NCI-H226 (cell line): ENCODE measurements at regions not wholly inside any gene's neighbourhood (a gene's known extent, or its start where the extent isn't known, plus 50 kb on each side); places are given as distances from the start of the nearest gene placed in this dataset.
"Not testable (repeated sequence)": the region's sequence is repeated elsewhere in the genome, so short reads cannot be mapped to it uniquely, and the experiment has no call there.

Experiments used
- DNase-seq: peaks from one replicate; pipeline ENCODE4 v3.0.0-alpha.2; 2015

DNA sequence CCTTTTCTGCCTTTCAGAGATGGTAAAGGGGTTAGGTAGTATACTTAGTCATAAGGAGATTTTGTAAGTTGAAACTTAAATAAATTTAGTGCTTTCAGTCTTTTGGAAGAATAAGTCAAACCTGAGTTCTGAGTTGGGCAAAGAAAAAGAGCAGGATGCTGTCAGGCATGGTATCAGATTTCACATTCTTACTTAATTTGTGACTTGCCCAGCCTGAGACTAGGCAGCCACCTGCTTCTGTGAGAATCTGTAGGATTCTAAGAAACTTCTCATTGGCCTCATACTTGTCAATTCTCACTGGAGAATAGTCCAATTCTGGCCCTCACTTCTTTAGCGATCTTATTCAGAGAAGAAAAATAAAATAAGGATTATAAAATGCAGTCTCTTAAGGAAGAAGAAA lies 577.5 kb downstream of the DIPK2A start:
- DNase-seq, result no peak

DNA sequence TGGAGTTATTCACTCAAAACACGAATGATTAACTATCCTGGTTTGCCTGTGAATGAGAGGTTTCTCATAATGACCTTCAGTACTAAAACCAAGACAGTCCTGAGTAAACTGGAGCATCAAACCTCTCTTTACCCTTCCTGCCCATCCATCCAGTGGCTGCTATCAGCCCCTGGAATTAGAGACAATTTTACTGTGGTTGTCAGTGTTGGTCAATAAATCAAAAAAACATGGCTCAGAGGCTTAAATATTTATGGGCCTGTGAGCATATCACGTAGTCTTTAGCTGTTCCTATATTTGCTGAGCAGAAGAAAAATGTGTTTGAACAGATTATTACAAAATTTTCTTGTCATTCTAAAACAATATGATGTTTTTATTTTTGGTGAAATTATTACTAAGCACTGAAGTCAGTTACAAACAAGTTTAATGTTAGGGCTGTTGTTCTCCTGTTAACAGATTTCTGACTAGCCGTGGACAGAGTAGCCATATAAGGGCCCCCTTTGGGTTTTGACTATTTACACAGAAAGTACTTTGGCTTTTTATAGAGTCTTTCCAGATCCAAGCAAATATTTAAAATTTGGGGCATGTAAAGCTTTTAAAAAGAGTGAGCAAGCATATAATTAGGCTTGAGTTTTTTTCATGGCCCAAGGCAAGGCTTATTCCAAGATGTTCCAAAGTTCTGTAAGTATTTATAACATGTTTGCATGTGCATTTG lies 580.9 kb downstream of the DIPK2A start:
- DNase-seq, result no peak

DNA sequence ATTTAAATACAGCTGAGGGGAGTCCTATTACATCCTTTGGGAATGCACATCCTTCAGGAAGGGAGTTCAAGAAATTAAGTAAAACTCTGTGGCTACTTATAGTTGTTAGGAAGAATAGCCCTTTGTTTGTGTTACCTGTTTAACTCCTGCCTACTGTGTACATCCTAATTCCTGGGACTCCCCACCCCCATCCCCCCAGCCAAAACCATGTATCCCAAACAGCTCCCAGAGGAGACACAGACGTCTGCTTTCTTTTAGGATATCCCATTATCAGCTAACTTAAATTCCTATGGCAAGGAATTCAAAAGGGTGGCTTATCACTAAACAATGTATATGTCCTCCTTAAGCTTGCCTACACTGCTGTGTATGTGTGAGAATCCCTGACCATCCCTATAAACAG lies 581.7 kb downstream of the DIPK2A start:
- no peak for DNase-seq

DNA sequence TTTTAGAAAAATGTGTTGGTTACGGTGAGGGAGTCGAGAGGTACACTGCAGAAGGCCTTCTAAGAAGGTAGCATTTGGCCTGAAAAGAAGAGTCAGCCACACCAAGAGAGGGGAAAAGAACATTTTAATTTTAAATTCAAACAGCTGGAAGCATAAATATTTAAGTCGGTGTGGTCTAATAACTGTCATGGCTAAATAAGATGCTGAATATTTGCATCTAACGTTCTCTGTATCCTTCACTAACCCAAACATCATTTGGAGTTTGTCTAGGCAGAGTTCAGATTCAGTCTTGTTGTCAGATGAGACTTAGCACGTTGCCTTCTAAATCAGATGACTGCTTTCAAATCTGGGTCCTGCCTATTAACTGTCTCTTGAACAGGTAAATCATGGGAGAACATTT lies 583.3 kb downstream of the DIPK2A start:
- DNase-seq, result no peak

DNA sequence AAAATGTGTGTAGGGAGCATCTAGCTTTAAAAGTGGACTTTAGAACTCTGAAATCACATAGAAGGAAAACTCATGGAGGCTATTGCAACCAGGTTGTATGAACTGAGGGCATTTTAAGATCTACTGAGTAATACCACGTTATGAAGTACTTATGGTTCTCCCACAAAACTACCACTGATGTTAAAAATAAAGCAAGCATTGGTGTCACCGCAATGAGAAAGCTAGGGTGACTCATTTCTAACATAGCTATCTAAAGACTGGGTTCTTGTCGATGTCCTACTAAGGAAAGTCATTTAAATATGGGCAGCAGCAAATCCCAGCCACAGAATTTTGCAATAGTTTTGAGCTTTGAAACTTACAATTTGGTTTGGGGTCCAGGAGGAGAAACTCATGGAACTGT lies 584.8 kb downstream of the DIPK2A start:
- no peak for DNase-seq

DNA sequence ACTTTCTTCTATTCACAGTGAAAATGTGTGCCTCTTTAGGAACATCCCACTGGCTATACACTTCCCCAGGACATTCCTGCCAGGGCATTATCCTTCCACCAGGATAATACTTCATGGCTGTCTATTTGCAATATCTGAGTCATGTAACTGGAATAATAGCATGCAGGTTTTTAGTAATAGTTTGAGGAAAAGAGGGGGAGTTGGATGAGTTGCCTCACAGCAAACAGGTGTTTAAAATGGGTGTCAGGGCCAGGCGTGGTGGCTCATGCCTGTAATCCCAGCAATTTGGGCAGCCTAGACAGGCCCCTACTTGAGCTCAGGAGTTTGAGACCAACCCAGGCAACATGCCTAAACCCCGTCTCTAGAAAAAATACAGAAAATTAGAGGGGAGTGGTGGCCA lies 585.9 kb downstream of the DIPK2A start:
- DNase-seq, result peak; percentile 51

DNA sequence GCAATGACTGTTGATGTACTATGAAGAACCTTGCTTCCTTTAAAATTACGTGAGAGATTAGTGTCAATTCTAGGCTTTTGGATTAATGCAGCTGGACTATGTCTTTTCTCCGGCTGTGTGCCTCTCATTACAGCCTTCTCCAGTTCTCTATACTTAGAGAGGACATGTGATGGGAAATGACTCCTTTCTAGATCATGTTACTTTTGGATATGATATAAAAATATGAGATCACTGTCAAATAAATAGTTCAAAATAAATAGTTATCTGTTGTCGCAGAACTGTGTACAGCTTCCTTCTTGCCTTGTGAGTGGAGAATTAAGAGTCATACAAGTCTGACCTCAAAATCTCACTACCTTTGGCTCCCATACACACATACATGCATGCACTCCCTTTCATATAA lies 592.4 kb downstream of the DIPK2A start:
- no peak for DNase-seq

DNA sequence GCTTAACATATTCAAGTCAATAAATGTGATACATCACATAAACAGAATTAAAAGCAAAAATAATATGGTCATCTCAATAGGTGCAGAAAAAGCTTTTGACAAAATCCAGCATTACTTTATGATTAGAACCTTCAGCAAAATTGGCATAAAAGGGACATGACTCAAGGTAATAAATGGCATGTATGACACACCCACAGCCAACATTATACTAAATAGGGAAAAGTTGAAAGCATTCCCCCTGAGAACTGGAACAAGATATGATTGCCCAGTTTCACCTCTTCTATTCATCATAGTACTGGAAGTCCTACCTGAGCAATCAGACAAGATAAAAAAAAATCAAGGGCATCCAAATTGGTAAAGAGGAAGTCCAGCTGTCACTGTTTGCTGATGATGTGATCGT lies 594.7 kb downstream of the DIPK2A start:
- DNase-seq, result no peak

DNA sequence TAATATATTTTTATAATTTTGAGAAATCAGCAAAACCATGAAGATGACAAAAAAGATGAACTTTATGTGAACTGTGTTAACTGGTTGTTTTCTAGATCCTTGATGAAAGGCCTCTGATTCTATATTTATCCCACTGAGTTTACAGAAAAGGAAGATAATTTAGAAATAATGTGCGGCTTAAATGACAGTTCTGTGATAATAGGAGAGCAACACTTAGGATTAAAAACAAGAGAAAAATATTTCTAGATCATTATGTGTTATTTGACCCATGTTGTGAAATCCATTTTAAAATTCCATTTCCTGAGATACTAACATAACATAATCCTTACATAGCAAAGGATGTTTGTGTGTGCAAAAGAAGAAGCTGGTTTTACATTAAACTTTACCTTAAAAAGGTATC lies 598.0 kb downstream of the DIPK2A start:
- no peak for DNase-seq

DNA sequence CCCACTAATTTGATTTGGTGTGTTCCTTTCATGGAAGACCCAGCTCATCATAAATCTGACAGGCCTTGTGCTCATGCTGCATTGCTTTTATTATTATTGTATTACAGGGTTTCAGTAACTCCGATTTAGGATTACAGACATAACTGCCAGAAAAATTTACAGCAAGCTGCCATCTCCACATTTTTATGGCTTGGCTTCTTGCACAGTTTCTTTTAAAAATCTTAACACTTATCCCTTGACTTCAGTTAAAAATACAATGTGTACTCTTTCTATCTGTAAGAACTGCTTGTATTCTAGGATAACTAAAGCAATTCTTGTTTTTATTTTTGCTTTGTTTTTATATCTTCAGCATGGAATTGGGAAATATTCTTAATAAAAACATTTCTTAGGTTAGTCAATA lies 612.2 kb downstream of the DIPK2A start:
- no peak for DNase-seq

DNA sequence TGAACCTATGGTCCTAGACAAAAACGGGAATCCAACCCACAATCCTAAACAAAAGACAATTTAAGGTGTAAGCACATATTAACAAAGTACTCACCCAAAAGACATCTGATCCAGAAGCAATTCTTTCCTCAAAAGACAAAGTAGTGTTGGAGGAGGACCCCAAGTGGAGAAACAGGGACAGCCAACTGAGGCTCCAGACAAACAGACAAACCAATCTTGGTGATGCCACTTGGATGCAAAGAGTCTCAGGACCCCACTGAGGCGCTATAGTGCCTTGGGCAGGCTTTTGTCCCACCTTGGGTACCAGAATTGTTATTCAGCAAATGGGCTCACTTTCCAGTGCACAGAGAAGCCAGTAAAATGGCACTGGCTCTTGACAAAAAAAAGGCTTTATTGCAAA lies 613.8 kb downstream of the DIPK2A start:
- no peak for DNase-seq

DNA sequence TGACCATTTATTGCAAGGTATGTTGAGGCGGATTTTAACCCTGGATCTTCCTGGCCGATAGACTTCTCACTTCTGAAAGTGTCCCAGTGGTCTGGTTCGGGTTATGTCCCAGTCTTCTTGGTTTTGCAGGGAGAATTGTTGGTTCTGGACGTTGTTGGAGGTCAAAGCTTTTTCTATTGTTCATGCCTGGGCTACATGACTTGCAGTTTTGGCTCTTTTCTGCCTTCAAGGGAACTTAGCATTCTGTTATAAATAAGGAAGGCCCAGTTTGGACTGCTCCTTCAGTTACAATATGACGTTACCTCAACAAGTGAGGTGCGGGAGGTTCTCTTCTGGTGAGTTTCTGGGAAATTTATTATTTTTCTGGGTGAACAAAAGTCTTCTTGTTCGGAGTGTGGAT lies 614.3 kb downstream of the DIPK2A start:
- no peak for DNase-seq

DNA sequence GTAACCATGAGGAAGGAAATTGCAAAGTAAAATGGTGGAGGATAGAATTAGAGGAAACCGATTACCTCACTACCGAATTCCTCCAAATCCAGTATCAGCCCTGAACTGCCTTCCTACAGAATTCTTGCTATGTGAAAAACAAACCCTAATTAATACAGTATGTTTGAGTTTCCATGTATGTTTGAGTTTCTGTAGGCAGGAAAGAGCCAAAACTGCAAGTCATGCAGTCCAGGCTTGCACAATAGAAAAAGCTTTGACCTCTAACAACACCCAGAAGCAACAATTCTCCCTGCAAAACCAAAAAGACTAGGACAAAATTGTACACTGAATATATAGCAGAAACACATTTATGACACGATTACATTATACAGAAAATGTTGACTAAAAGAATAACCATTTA lies 614.8 kb downstream of the DIPK2A start:
- no peak for DNase-seq

DNA sequence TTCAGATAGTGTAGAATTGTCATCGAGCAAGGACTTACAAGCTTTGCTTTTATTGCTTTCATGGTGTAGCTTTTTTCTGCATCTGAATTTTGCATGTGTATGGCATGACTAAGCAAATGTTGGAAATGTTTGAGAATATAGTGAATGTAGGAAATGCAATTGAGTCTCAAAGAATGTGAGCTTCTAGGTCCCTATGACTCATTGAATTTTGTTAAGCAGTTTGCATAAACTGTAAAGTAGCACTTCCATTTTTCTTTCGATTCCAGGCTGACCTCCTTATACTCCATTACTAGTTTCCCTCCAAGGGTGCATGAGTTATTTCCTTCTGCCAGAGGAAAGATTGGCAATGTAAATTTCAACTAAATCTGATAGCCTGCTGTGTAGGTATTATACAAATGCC lies 619.2 kb downstream of the DIPK2A start:
- peak; percentile 82 for DNase-seq

DNA sequence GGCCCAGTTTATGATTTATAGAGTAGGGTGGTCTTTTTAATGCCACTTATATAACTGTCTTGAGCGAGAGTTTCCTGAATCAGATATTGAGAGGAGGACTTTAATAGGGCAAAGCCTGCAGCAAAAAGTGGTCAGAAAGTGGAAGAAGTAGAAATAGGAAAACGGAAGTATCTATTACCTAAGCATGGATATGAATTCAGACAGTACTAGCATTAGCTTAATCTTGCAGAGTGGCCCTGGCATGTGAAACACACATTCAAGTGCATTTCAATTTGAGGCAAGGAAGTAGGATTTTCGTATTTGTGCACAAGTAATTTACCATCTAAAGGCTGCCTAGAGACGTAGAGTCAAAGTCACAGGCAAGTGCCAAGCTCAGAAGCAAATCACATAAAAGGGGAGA lies 622.3 kb downstream of the DIPK2A start:
- no peak for DNase-seq

DNA sequence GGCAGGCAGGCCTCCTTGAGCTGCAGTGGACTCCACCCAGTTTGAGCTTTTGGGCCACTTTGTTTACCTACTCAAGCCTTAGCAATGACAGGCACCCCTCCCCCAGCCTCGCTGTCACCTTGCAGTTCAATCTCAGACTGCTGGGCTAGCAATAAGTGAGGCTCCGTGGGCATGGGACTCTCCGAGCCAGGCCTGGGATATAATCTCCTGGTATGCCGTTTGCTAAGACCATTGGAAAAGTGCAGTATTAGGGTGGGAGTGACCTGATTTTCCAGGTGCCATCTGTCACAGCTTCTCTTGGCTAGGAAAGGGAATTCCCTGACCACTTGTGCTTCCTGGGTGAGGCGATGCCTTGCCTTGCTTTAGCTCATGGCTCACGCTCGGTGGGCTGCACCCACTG lies 648.6 kb downstream of the DIPK2A start:
- not testable (repeated sequence) for DNase-seq

DNA sequence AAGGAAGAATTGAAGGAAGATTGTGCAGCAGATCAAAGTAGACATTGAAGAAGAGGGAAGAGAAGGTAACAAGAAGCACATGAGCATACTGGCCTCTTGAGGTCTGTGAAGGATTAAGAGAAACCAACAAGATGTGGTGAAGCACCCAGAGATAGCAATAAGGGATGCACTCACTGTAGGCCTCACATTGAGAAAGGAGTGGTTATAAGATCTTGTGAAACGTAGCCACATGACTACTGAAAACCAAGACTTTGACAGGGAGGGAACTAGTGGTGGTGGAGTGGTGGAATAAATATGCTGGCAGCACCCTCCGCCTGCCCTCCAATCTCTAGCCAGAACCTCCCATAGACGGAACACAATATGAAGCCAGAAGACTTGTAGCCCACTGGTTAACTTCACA lies 651.2 kb downstream of the DIPK2A start:
- DNase-seq, result no peak

DNA sequence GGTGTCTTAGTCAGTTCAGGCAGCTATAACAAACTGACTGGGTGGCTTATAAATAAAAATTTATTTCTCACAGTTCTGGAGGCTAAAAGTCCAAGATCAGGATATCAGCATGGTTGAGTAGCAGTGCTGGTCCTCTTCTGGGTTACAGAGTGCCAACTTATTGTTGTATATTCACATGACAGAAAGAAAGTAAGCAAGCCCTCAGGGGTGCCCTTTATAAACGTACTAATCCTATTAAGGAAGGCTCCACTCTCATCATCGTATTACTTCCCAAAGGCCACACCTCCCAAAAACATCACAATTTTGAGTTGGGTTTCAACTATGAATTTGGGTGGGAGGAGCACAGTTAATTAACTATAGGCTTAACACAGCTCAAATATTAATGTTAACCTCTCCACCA lies 653.0 kb downstream of the DIPK2A start:
- DNase-seq, result no peak

DNA sequence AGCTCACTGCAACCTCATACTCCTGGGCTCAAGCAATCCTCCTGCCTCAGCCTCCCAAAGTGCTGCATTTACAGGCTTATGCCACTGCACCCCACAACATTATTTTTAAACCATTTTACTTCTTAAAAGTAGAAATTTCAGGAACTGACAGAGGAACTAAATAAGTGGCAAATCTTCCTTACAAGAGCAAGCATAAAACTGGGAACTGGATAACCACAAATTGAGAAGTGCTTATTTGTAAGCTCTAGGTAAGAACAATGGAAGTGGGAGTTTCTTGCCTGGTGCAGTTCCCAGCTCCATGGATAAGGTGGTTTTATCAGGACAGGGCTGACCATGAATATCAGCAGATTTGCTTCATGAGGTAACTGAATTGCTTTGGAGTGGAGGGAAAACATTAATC lies 655.2 kb downstream of the DIPK2A start:
- DNase-seq, result no peak

DNA sequence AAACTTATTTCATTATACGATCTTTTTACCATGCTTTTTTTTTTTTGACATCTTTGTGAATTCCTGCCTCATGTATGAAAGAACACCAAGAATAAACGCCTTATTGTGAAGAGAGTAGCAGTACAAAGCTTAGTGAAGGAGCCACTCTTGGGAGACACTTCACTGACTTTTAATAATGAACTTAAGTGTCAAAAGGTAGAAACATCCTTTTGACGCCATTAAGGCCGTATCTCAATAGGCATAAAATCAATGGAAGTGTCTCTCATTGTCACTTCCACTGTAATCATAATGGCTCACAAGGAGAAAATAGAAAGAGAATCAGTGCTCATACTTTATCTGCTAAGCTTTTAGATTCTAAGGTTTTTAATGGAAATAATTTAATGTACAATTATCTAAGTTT lies 657.8 kb downstream of the DIPK2A start:
- DNase-seq, result no peak

DNA sequence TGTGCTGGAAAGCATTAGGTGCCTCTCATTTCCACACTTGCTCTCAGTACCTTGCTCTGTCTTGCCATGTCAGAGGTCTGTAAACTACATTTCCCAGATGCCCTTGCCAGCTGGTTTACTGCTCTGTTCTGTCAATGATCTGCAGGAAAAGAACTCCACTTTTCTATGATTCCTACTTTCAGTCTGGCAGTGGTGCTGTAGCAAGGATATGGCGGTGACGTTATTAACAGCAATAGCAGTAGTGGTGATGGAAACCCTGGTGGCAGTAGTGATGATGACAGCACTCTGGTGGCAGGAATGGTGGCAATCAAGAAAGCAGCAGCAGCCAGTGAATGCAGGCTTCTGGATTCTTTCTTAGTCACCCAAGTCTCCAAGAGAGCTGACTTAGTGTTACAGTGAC lies 665.2 kb downstream of the DIPK2A start:
- DNase-seq, result no peak

DNA sequence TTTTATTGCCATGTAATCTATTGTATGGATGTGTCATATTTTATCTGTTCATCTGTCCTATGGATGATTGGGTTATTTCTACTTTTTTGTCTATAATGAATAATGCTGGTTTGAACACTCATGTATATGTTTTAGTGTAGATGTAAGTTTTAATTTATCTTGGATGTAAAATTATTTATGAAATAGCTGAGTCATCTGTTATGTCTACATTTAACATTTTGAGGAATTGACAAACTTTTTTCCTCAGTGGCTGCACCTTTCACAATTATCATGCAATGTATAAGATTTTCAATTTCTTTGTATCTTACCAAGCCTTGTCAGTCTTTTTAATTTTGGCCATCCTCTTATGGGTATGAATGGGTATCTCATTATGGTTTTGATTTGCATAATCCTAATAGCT lies 666.4 kb downstream of the DIPK2A start:
- no peak for DNase-seq

DNA sequence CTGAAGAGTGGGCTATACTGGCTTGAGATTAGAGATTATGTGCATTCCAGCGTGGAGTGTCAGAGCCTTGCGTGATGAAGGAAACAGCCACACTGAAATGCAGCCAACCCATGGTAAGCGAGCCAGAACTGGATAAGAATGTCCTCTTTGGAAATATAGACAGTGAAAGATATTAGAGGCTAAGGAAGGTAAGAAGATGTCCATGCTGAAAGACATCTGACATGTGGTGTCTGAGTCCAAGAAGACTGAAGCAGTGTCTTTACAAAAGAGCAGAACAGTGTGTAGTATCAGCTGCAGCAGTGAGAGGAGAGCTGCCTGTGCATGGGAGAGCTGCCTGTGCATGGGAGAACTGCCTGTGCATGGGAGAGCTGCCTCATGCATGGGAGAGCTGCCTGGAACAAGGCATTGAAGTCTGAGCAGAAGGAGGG lies 672.2 kb downstream of the DIPK2A start:
- DNase-seq, result peak; percentile 45

DNA sequence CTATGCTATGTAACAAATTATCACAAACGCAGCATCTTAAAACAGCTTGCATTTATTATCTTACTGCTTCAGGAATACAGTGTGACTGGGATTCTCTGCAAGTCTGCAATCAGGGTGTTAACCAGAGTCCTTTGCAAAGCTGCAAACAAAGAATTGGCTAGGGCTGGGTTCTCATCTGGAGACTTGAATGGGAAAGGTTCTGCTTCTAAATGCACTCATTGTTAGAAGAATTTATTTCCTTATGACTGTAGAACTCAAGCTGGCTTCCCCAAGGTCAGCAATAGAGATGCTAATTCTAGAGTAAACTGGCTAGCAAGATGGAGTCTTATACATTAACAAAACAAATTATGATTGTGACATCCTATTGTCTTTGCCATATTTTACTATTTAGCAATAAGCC lies 673.7 kb downstream of the DIPK2A start:
- no peak for DNase-seq

DNA sequence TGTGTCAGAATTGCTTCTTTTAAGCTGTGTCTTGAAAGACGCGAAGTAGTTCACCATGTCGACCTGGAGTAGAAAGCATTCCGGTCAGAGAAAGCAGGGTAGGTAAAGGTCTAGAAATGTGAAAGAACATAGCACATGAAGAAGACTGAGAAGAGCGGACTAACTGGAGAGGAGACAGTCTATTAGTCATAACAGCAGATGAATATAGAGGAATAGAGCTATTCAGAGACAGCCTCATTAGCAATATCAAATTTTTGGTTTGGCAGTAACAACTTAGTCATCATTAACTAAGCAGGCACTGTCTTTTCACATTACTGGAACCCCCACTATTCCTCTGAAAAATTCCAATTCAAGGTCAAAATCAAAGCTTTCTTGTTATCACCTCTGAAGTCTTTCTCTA lies 678.8 kb downstream of the DIPK2A start:
- DNase-seq, result no peak

DNA sequence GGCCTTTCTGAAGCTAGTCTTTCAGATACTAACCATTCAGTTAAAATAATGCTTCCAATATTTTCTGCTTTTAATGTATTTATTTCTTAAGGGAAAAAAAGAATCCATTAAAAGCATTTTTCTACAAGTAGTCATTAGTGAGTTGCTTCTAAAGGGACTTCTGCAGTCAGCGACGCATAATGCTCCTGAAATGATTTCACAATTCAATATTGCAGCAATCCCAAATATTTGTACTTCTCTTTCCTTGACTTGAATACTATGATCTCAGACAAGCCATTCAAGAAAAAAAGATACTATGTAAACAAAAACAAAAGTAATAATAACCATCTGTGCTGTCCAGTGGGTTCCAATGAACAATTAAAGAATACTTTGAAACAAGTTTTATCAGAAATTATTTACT lies 681.0 kb downstream of the DIPK2A start:
- DNase-seq, result peak; percentile 12
